Upper lobe of left lung (tissue), 4 donors: ENCODE measurements at regions not wholly inside any gene's neighbourhood (a gene's known extent, or its start where the extent isn't known, plus 50 kb on each side); places are given as distances from the start of the nearest gene placed in this dataset.

Source experiments
- EP300 ChIP-seq, 4 donors: sonication (generic); formaldehyde crosslinking; IDR thresholded peaks; one replicate each; pipeline ENCODE4 v1.5.1; 2017; ENCODE audit warnings: antibody characterized with exemption in 4 of 4, control low read depth in 2 of 4
- POLR2A ChIP-seq, 4 donors: fragments of 450-650 bp; IDR thresholded peaks; one replicate each; pipeline ENCODE4 v1.5.1; 2016 to 2017; ENCODE audit warnings: antibody characterized with exemption in 4 of 4, mild to moderate bottlenecking in 2 of 4
- POLR2AphosphoS5 ChIP-seq, 2 donors: sonication (generic); formaldehyde crosslinking; IDR thresholded peaks; one replicate each; pipeline ENCODE4 v1.5.1; 2017; ENCODE audit warnings: antibody characterized with exemption in 2 of 2
- TF ChIP-seq, protein P1 (sequence below), 6 experiments: fragments of 450-650 bp in 4 of 6; fragments of 200-600 bp in 2 of 6; sonication (generic) in 2 of 6; IDR thresholded peaks; one replicate each; pipeline ENCODE4 v1.5.1; 2016 to 2019; ENCODE audit warnings: antibody characterized with exemption in 6 of 6

DNA sequence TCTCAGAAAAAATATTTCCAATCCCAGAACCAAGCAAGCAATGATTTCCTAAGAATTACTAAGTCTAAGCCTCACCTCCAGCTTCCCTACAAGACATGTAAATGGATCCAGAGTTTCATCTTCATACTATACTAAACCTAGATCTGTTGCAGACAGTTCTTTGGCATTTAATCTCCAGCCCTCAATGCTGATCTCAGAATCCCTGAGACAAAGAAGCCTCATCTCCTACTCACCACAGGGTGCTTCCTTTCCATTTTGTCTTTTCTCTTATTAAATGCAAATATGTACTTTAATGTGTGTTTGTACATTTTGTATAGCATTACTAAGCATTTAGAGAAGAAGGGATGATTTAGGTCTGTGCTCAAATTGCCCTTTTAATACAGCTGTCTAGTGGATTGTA, 954.9 kb downstream of the TDRD15 start:
- TF ChIP-seq, protein P1, sequence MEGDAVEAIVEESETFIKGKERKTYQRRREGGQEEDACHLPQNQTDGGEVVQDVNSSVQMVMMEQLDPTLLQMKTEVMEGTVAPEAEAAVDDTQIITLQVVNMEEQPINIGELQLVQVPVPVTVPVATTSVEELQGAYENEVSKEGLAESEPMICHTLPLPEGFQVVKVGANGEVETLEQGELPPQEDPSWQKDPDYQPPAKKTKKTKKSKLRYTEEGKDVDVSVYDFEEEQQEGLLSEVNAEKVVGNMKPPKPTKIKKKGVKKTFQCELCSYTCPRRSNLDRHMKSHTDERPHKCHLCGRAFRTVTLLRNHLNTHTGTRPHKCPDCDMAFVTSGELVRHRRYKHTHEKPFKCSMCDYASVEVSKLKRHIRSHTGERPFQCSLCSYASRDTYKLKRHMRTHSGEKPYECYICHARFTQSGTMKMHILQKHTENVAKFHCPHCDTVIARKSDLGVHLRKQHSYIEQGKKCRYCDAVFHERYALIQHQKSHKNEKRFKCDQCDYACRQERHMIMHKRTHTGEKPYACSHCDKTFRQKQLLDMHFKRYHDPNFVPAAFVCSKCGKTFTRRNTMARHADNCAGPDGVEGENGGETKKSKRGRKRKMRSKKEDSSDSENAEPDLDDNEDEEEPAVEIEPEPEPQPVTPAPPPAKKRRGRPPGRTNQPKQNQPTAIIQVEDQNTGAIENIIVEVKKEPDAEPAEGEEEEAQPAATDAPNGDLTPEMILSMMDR (IDR thresholded peaks at IDR 0.05): no peak
- TF ChIP-seq POLR2A (IDR thresholded peaks at IDR 0.05) (no peak), POLR2AphosphoS5 (IDR thresholded peaks at IDR 0.05) (no peak), EP300 (IDR thresholded peaks at IDR 0.05) (no peak)
